Right cardiac atrium (tissue), 5 donors: ENCODE measurements at regions not wholly inside any gene's neighbourhood (a gene's known extent, or its start where the extent isn't known, plus 50 kb on each side); places are given as distances from the start of the nearest gene placed in this dataset.
A peak's percentile ranks its signal among the peaks of the same experiment; 100 is the strongest.
"Not testable (repeated sequence)": the region's sequence is repeated elsewhere in the genome, so short reads cannot be mapped to it uniquely, and the experiment has no call there.

ENCODE experiments used
- ATAC-seq, 2 donors: fragments of 200-7000 bp; cut with Tn5 transposase; one replicate each; pipeline versions ENCODE4 v1.8.0 to v1.9.1; 2020; ENCODE audit warnings: moderate library complexity in 2 of 2, mild to moderate bottlenecking in 1 of 2
- DNase-seq, 3 donors: peaks; one replicate each; pipeline ENCODE4 v3.0.0-alpha.2; 2020
- H3K27ac ChIP-seq: one replicate; pipeline ENCODE4 v1.5.1; 2013; ENCODE audit warnings: mild to moderate bottlenecking, low read length, control low read depth, moderate library complexity
- H3K27me3 ChIP-seq: one replicate; pipeline ENCODE4 v1.6.1; 2013; ENCODE audit not compliant: control insufficient read depth, insufficient read depth
- H3K4me1 ChIP-seq: one replicate; pipeline ENCODE4 v1.6.1; 2013; ENCODE audit warnings: low read length; ENCODE audit not compliant: control insufficient read depth, insufficient read depth
- H3K4me3 ChIP-seq: one replicate; pipeline ENCODE4 v1.5.1; 2013; ENCODE audit warnings: low read length, control low read depth
- H3K9me3 ChIP-seq: one replicate; pipeline ENCODE4 v1.6.1; 2013; ENCODE audit warnings: low read length; ENCODE audit not compliant: control insufficient read depth
- WGBS: extraction: QIAGEN DNeasy Blood & Tissue Kit; methylation state at CpG from one replicate; pipeline ENCODE4 v1.1.7; 2013; 5-methylcytosine and 5-hydroxymethylcytosine counted together
- intact Hi-C, 4 donors: fragments of 100-400 bp; cut with DNase I; formaldehyde crosslinking; loops; one replicate each; pipeline versions ENCODE4 v1.11.0 to v1.14.0; 2022 to 2023
- donor health status: healthy with polysubstance abuse.
- donor health status: DM: no; HTN: yes; CAD: no.
- donor health status: DM: no; HTN: no; CAD: no.
- donor health status: DM: no; HTN: yes; CAD: no; lungs with severe emphysema.
- donor health status: DM: yes; HTN: yes; CAD: no.

DNA sequence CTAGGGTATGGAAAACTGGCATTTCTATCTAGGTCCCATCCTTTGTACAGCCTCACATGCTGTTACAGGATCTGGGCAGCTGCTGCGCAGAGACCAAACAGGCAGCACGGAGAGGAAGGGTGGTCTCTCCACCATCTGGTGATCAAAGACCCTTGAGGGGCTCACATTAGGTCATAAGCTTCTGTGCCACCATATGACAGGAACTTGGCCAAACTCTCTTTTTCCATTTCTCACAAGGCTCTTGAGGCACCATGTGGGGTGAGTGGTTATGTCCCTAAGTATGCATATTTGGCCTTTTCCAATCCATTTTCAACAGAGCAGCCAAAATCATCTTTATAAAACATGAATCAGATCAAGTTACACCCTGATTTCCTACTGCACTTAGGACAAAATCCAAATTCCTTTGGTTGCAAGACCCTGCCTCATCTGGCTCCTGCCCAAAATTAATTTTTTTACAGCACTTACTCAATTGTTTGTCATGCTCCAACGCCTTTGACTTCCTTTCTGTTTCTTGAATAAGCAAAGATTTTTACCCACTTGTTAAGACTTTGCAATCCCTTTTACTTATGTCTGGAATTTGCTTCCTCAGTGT lies 730.0 kb downstream of the MAT2B start:
- Histone ChIP-seq H3K27me3 (no peaks in the 10 kb centered on the region), H3K4me1 (no peaks in the 10 kb centered on the region), H3K4me3 (no peak overlapping the region), H3K27ac (no peak overlapping the region), H3K9me3 (no peaks in the 10 kb centered on the region)
- no peak for DNase-seq
- intact Hi-C loops, result no loop called here
- ATAC-seq, result no peak
- 50% methylated on average over 3 of the region's 3 CpGs for WGBS

DNA sequence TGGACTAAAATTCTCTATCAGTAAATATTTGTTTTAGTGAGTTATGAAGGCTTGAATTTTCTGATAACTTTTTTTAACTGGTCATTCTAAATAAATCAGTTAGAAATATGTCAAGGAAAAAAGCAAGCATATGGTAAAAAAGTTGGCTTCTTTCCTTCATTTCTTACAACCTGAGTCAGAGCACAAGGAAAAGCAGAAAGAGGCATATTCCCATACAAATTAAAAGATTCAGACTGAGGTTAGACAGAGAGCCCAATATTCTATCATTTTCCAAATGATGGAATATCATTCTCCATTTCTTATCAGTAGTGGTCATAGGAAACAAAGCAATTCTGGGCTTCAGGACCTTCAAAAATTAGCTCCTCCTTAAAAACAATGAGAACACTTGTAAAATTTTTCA lies 732.1 kb downstream of the MAT2B start:
- H3K9me3 ChIP-seq, result no peaks in the 10 kb centered on the region
- ATAC-seq (no peak), DNase-seq (no peak)
- intact Hi-C loops, result no loop called here
- H3K27ac ChIP-seq, result no peak overlapping the region
- no peak overlapping the region for H3K4me3 ChIP-seq
- H3K27me3 ChIP-seq, result no peaks in the 10 kb centered on the region
- H3K4me1 ChIP-seq, result no peaks in the 10 kb centered on the region

DNA sequence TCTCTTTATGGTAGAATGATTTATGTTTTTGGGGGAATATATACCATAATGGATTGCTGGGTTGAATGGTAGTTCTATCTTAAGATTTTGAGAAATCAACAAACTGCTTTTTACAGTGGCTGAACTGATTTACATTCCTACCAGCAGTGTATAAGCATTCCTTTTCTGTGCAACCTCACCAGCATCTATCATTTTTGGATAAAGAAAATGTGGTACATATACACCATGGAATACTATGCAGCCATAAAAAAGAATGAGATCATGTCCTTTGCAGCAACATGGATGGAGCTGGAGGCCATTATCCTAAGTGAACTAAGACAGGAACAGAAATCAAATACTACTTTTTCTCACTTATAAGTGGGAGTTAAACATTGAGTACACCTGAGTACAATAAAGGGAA lies 746.4 kb downstream of the MAT2B start:
- intact Hi-C loops, H3K27ac ChIP-seq, H3K4me1 ChIP-seq, H3K4me3 ChIP-seq, H3K9me3 ChIP-seq, H3K27me3 ChIP-seq, ATAC-seq, DNase-seq: not testable (repeated sequence)

DNA sequence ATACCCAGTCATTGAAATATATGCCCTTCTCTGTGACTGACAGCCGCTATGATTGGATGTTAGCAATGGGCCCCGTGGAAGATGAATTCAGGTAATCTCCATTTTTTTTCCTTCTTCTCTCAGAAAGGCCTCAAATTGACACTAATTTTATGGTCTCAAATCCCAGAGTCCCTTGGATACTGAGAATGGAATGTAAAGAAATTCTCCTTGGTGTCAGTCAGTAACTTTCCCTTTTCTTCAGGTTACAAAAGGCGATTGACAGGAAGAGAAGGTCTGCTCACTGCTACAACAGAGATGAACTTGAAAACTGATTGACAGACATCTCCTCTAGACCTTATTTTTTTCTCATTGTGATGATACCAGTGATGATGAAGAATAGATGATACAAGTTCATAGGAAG lies 748.3 kb downstream of the MAT2B start:
- intact Hi-C loops, result no loop called here
- Histone ChIP-seq H3K27me3 (no peaks in the 10 kb centered on the region), H3K4me3 (no peak overlapping the region), H3K4me1 (no peaks in the 10 kb centered on the region), H3K27ac (no peak overlapping the region), H3K9me3 (no peaks in the 10 kb centered on the region)
- no peak for DNase-seq
- WGBS, result 90% methylated on average over 3 of the region's 3 CpGs
- ATAC-seq, result no peak

DNA sequence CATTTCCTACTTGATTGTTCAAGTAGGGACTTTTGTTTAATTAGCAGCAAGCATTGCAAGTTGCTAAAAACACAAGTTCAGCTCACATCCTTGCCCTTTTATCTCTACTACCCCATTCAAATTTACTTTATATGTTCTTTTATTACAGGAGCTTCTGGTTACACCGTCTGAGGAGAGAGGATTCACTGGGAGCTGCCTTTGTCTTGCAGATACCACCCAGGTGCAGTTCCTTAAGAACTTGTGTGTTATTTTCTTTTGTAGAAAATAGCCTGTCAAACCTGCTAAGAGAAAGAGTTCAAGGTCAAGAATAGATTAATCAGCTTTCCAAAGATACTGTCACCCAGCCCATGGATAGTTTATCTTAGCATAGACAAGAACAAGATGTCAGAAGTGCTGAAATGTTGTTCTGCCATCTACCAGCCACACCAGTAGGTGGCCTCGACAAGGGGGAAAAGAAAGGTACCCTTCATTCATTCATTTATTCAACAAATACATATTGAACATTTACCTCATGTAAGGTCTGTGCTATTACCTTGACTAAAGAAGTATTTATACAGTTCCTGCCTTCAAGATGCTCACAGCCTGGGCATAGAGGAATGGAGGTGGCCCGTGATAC lies 750.3 kb downstream of the MAT2B start:
- Histone ChIP-seq H3K27me3 (no peaks in the 10 kb centered on the region), H3K4me3 (no peak overlapping the region), H3K9me3 (no peaks in the 10 kb centered on the region), H3K27ac (no peak overlapping the region), H3K4me1 (no peaks in the 10 kb centered on the region)
- intact Hi-C loops, result no loop called here
- no peak for DNase-seq
- 62% methylated on average over 3 of the region's 3 CpGs for WGBS
- ATAC-seq, result no peak

DNA sequence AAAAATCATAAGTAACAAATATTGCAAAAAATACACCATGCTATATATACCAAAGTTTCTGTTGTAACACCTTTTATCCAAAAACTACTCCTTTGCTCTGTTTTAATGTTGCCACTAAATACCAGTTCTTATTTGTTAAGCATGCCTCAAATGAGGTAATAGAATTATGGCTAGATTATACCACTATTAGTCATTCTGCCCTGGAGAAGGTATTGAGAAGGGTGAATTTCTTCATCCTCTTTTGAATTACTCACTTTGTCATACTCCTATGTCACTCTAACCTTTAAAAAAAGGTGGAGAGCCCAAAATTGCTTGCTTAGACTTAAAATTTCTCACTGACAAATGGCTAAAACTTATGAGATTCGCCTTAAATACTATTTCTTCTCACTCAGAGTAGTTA lies 750.9 kb downstream of the MAT2B start:
- Histone ChIP-seq H3K27me3 (no peaks in the 10 kb centered on the region), H3K9me3 (no peaks in the 10 kb centered on the region), H3K4me1 (no peaks in the 10 kb centered on the region), H3K4me3 (no peak overlapping the region), H3K27ac (no peak overlapping the region)
- ATAC-seq (no peak), DNase-seq (no peak)
- WGBS, result 83% methylated on average over 1 of the region's 1 CpG
- intact Hi-C loops, result no loop called here

DNA sequence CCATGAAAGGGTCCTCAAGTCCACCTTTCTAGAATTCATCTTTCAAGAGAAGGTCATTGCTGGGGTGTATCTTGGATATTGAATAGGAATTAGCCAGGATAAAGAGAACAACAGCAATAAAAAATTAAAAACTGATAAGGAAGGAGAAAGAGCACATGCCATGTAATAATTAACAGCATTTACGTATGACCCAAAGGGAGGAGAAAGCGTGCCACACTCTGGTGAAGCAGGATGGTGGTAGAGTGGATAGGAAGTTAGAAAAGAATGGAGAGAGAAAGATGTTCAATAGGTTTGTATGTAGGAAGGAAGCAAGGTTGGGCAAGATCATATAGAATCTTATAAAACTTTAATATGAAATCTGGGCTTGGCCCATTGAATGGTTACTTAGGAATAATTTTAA lies 751.5 kb downstream of the MAT2B start:
- Histone ChIP-seq H3K4me3 (no peak overlapping the region), H3K27ac (no peak overlapping the region), H3K27me3 (no peaks in the 10 kb centered on the region), H3K9me3 (no peaks in the 10 kb centered on the region), H3K4me1 (no peaks in the 10 kb centered on the region)
- DNase-seq, result no peak
- 88% methylated on average over 2 of the region's 2 CpGs for WGBS
- intact Hi-C loops, result no loop called here
- no peak for ATAC-seq

DNA sequence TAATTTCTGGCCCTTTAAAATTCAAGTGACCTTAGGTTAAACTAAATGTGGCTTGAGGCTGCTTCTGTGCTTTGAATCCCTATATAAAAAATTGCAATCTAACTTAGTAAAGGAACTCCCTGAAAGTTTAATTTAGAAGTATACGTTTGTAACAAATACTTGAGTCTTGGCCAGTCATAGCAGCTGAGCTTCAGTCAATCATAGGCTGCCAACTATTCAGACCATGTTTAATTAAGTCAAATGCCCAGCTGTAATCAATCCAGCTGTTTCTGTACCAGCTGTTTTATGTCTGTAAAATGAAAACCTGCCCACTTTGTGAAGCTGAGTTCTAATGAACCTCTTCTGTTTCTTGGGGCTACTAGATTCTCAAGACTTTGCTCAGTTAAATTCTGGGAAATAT lies 760.1 kb downstream of the MAT2B start:
- intact Hi-C loops, result no loop called here
- WGBS, result 27% methylated on average over 1 of the region's 1 CpG
- no peaks in the 10 kb centered on the region for H3K27me3 ChIP-seq

DNA sequence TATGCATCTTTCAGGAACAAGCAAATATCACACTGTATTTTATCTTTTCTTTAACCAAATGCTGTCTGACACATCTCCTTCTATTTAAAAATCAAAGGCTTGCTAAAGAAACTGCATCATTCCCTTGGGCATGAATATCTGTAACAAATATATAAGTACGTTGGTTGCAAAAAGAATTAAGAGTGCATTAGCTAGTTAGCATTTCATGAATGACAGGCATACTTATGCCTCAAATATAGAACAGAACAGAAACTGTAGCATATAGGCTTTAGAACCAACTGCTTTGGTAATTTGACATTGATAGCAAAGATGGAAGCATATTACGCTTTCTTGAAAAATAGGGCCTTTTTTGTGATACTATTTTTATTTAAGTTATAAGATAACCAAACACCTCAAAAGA lies 761.2 kb downstream of the MAT2B start:
- intact Hi-C loops, result no loop called here
- no peak for DNase-seq

More for the DNA sequence above, 760.1 kb downstream of the MAT2B start:
- H3K4me3 ChIP-seq, result no peak overlapping the region
- no peaks in the 10 kb centered on the region for H3K9me3 ChIP-seq
- DNase-seq, result no peak
- ATAC-seq, result no peak
- no peak overlapping the region for H3K27ac ChIP-seq
- H3K4me1 ChIP-seq, result no peaks in the 10 kb centered on the region

DNA sequence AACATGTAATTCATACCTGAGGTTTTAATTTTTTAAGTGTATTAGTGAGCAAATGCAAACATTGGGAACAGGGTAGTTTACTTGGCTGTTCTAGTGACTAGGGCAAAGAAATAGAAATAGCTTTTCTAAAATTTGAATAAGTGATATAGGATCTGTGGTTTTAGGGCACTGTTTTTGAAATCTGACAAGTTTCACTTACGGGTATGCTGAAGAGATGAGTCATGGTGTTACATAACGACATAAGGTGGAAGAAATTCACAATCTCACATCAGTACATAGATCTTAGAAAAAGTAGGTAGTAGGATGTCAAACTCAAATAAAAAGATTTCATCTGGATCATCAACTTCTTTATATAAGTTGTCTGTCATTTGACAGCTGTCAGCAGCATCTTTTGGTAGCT lies 772.3 kb downstream of the MAT2B start:
- Histone ChIP-seq H3K27me3 (no peaks in the 10 kb centered on the region), H3K9me3 (no peaks in the 10 kb centered on the region), H3K4me3 (no peak overlapping the region), H3K4me1 (no peaks in the 10 kb centered on the region), H3K27ac (no peak overlapping the region)
- intact Hi-C loops, result no loop called here
- 62% methylated on average over 2 of the region's 2 CpGs for WGBS
- DNase-seq (no peak), ATAC-seq (no peak)

More for the DNA sequence above, 761.2 kb downstream of the MAT2B start:
- H3K4me1 ChIP-seq, result no peaks in the 10 kb centered on the region
- WGBS, result 77% methylated on average over 2 of the region's 2 CpGs
- no peaks in the 10 kb centered on the region for H3K27me3 ChIP-seq
- no peak overlapping the region for H3K27ac ChIP-seq
- H3K4me3 ChIP-seq, result no peak overlapping the region
- H3K9me3 ChIP-seq, result no peaks in the 10 kb centered on the region
- no peak for ATAC-seq

DNA sequence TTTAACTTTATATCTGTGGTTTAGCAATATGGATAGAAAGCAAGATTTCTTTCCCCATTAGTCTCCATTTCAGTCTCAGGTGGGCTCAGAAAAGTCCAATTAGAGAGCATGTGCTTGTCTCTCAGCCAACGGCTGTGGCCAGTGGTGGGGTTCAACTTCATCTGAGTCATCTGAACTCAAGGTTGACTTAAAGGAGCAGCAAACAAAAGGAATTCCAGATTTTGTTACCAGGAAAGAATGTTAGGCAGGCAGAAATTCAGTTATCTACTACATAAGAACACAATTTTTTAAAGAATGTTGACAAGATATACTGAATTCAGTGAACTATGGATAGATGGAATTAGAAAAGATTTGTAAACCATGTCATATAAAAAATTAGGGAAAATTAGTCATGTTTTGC lies 784.1 kb downstream of the MAT2B start:
- H3K9me3 ChIP-seq, result no peaks in the 10 kb centered on the region
- no peak overlapping the region for H3K4me3 ChIP-seq
- no peaks in the 10 kb centered on the region for H3K27me3 ChIP-seq
- WGBS, result 58% methylated on average over 1 of the region's 1 CpG
- no peak for DNase-seq
- no peaks in the 10 kb centered on the region for H3K4me1 ChIP-seq
- ATAC-seq, result no peak
- intact Hi-C loops, result no loop called here
- H3K27ac ChIP-seq, result no peak overlapping the region

DNA sequence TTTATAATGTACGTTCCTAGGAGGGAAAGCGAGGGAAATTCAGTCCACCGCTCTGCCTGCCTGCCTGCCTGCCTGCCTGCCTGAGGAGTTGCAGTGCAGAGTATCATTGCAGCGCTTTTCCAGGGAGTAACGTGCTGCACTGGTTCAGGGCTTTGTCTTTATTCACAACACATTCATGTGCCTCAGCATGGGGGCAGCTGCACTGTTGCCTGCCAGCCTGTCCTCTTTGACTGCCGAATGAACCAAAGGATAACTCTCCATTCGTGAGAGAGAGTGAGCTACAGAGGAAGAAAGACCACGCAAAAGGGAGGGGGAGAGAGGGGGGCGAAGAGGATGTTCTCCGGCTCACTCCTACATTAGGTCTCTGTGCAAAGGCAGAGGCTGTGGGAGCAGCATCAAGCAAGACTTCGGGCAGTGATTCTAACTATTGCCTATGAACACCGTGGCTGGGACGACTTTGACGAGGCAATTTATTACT lies 791.2 kb downstream of the MAT2B start:
- WGBS, result 11% methylated on average over 14 of the region's 14 CpGs
- H3K4me3 ChIP-seq, result peak overlapping the region; percentile 36
- no peaks in the 10 kb centered on the region for H3K27me3 ChIP-seq
- H3K4me1 ChIP-seq, result peaks cover 3% of the 10 kb centered on the region
- intact Hi-C loops, result no loop called here
- no peak overlapping the region for H3K27ac ChIP-seq
- no peak for DNase-seq
- H3K9me3 ChIP-seq, result no peaks in the 10 kb centered on the region
- no peak for ATAC-seq
